Stimulated activated CD4-positive, alpha-beta T cell treated with anti-CD3 and anti-CD28 coated beads, Interleukin-15, amount 100 ng/mL, for 1 hour (primary cell): ENCODE measurements at regions not wholly inside any gene's neighbourhood (a gene's known extent, or its start where the extent isn't known, plus 50 kb on each side); places are given as distances from the start of the nearest gene placed in this dataset.

Experiments
- DNase-seq, 2 donors: peaks; one replicate each; pipeline ENCODE4 v3.0.0-alpha.2; 2020; ENCODE audit warnings: low read depth in 1 of 2, low spot score in 1 of 2

DNA sequence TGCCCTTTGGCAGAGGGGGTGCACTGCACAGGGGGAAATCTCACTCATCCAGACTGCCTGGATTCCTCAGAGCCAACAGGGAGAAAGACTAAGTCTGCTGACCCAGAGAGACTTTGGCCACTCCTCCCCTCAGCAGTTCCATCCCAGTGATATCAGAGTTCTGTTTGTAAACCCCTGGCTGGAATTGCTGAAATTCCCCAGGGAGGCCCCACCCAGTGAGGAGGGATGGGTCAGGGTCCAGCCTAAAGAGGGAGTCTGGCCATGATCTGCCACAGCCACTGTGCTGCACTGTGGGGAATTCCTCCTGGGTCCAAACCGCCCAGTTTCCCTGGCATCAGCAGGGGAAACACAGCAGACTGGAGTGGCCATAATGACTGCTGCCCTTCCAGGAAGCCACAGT, 54.9 kb upstream of the USP15 start:
- DNase-seq, result no peak

DNA sequence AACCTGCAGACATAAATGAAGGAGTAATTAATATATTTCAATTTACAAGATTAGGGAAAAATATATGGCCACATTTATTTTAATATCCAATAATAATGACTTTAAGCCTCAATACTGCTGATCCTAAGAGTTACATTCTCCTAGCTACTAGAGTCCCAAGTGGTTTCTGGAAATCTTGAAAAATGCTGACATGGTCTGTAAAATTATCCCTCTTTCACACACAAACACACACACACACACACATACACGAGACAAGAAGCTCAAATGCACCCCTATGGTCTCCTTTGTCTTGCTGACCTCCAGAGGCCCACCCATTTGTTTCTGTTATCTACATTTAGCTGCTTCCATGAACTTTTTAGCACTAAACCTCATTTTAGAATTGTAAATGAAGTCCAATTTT, 53.0 kb upstream of the USP15 start:
- DNase-seq, result no peak
